Caco-2 (cell line): ENCODE measurements at regions not wholly inside any gene's neighbourhood (a gene's known extent, or its start where the extent isn't known, plus 50 kb on each side); places are given as distances from the start of the nearest gene placed in this dataset.

Experiments used
- BruUV-seq: library from RNA; stranded (reverse); fragments of 400-500 nt; replicated peaks from 2 replicates; lab custom pipeline; 2021; lab: Mats Ljungman, UMichigan
- CTCF ChIA-PET: fragments of 300-600 bp; sonication (Branson Sonifier 250); formaldehyde crosslinking; loops from one replicate; lab custom pipeline; 2022; ENCODE audit warnings: antibody characterized with exemption; lab: Charles Lee
- POLR2A ChIA-PET: fragments of 300-600 bp; sonication (Branson Sonifier 250); formaldehyde crosslinking; loops from one replicate; lab custom pipeline; 2022; ENCODE audit warnings: antibody characterized with exemption; lab: Charles Lee
- DNase-seq, 2 experiments: peaks; one replicate each; pipeline versions ENCODE4 v3.0.0 to v3.0.0-alpha.2; 2020 to 2022
- H3K27me3 ChIP-seq: replicated peaks from 2 replicates; pipeline ENCODE4 v1.6.0; 2011; ENCODE audit warnings: low read length; ENCODE audit not compliant: control insufficient read depth, insufficient read depth
- H3K36me3 ChIP-seq: 2 replicates; pipeline ENCODE4 v1.5.1; 2011; ENCODE audit warnings: low read length; ENCODE audit not compliant: control insufficient read depth, insufficient read depth
- H3K4me1 ChIP-seq: fragments of 250-450 bp; sonication (Bioruptor Pico); 2 replicates; pipeline ENCODE4 v1.5.1; 2020; ENCODE audit warnings: mild to moderate bottlenecking
- H3K4me3 ChIP-seq: 2 replicates; pipeline ENCODE4 v1.5.1; 2011; ENCODE audit warnings: low read depth, mild to moderate bottlenecking, control low read depth, low read length
- H3K9me3 ChIP-seq: fragments of 250-450 bp; sonication (Bioruptor Pico); 2 replicates; pipeline ENCODE4 v1.5.1; 2020; ENCODE audit warnings: mild to moderate bottlenecking, moderate library complexity
- H3K27ac Mint-ChIP-seq: one replicate; pipeline ENCODE4 v1.8.0; 2022; ENCODE audit warnings: mixed read lengths; ENCODE audit not compliant: unreplicated experiment
- H3K27me3 Mint-ChIP-seq: one replicate; pipeline ENCODE4 v1.8.0; 2022; ENCODE audit warnings: mixed read lengths; ENCODE audit not compliant: insufficient read depth, unreplicated experiment
- H3K36me3 Mint-ChIP-seq: one replicate; pipeline ENCODE4 v1.8.0; 2022; ENCODE audit warnings: mild to moderate bottlenecking, mixed read lengths; ENCODE audit not compliant: insufficient read depth, unreplicated experiment
- H3K4me1 Mint-ChIP-seq: one replicate; pipeline ENCODE4 v1.8.0; 2022; ENCODE audit warnings: low read depth, mixed read lengths; ENCODE audit not compliant: unreplicated experiment
- H3K4me3 Mint-ChIP-seq: one replicate; pipeline ENCODE4 v1.8.0; 2022; ENCODE audit warnings: mild to moderate bottlenecking, moderate library complexity, mixed read lengths; ENCODE audit not compliant: unreplicated experiment
- H3K9me3 Mint-ChIP-seq: one replicate; pipeline ENCODE4 v1.8.0; 2022; ENCODE audit warnings: mixed read lengths; ENCODE audit not compliant: unreplicated experiment
- CTCF ChIP-seq, 2 experiments: fragments of 200-600 bp in 1 of 2; IDR thresholded peaks; 1 replicate in 1 of 2; 2 replicates in 1 of 2; pipeline versions ENCODE4 v1.5.1 to v1.8.0; 2011 to 2022; ENCODE audit warnings: antibody characterized with exemption in 1 of 2, control low read depth in 1 of 2, inconsistent platforms in 1 of 2, low read depth in 1 of 2, low read length in 1 of 2, mild to moderate bottlenecking in 1 of 2, moderate library complexity in 1 of 2; ENCODE audit not compliant: insufficient read depth in 1 of 2, severe bottlenecking in 1 of 2, unreplicated experiment in 1 of 2
- intact Hi-C: fragments of 100-400 bp; cut with micrococcal nuclease; formaldehyde crosslinking; loops from one replicate; pipeline ENCODE4 v1.10.0; 2022; ENCODE audit not compliant: unreplicated experiment

- intact Hi-C loops, result no loop called here
- Mint-ChIP-seq H3K27me3 (no peaks in the 10 kb centered on the region), H3K36me3 (no peaks in the 10 kb centered on the region), H3K4me1 (no peaks in the 10 kb centered on the region), H3K9me3 (no peaks in the 10 kb centered on the region), H3K4me3 (no peak overlapping the region), H3K27ac (no peak overlapping the region)
- no peaks in the 10 kb centered on the region for H3K27me3 ChIP-seq
- no TSS peak for BruUV-seq
- H3K9me3 ChIP-seq, result no peaks in the 10 kb centered on the region
- no peaks in the 10 kb centered on the region for H3K4me1 ChIP-seq
- no peak for DNase-seq
- POLR2A ChIA-PET, result no interaction called here
- H3K4me3 ChIP-seq, result no peak overlapping the region
- no peak for TF ChIP-seq CTCF (IDR thresholded peaks at IDR 0.05; ENCODE audit: insufficient read depth in 1 of 2, low read depth in 1 of 2, low read length in 1 of 2, severe bottlenecking in 1 of 2, unreplicated experiment in 1 of 2)
- H3K36me3 ChIP-seq, result no peaks in the 10 kb centered on the region
- CTCF ChIA-PET, result no interaction called here
Measured at GRCh38 chr5:164300295-164300694, 794.9 kb downstream of the MAT2B start.

- Histone ChIP-seq H3K36me3 (no peaks in the 10 kb centered on the region), H3K4me1 (no peaks in the 10 kb centered on the region), H3K4me3 (no peak overlapping the region), H3K9me3 (no peaks in the 10 kb centered on the region), H3K27me3 (no peaks in the 10 kb centered on the region)
- CTCF ChIA-PET, result no interaction called here
- Mint-ChIP-seq H3K9me3 (no peaks in the 10 kb centered on the region), H3K27ac (no peak overlapping the region), H3K36me3 (no peaks in the 10 kb centered on the region), H3K4me3 (no peak overlapping the region), H3K27me3 (no peaks in the 10 kb centered on the region), H3K4me1 (no peaks in the 10 kb centered on the region)
- DNase-seq, result no peak
- TF ChIP-seq CTCF (IDR thresholded peaks at IDR 0.05; ENCODE audit: insufficient read depth in 1 of 2, low read depth in 1 of 2, low read length in 1 of 2, severe bottlenecking in 1 of 2, unreplicated experiment in 1 of 2), result no peak
- POLR2A ChIA-PET, result no interaction called here
- intact Hi-C loops, result no loop called here
- no TSS peak for BruUV-seq
Measured at GRCh38 chr5:164301136-164301535, 795.7 kb downstream of the MAT2B start.

GRCh38 chr5:164301708-164302107 lies 796.3 kb downstream of the MAT2B start:
- no peak overlapping the region for H3K4me3 Mint-ChIP-seq
- no TSS peak for BruUV-seq
- H3K9me3 Mint-ChIP-seq, result no peaks in the 10 kb centered on the region
- no peaks in the 10 kb centered on the region for H3K4me1 Mint-ChIP-seq
- H3K27me3 Mint-ChIP-seq, result no peaks in the 10 kb centered on the region
- Histone ChIP-seq H3K4me3 (no peak overlapping the region), H3K9me3 (no peaks in the 10 kb centered on the region), H3K27me3 (no peaks in the 10 kb centered on the region), H3K36me3 (no peaks in the 10 kb centered on the region), H3K4me1 (no peaks in the 10 kb centered on the region)
- TF ChIP-seq CTCF (IDR thresholded peaks at IDR 0.05; ENCODE audit: insufficient read depth in 1 of 2, low read depth in 1 of 2, low read length in 1 of 2, severe bottlenecking in 1 of 2, unreplicated experiment in 1 of 2), result no peak
- intact Hi-C loops, result no loop called here
- no peak for DNase-seq
- CTCF ChIA-PET, result no interaction called here
- POLR2A ChIA-PET, result no interaction called here
- H3K36me3 Mint-ChIP-seq, result no peaks in the 10 kb centered on the region
- no peak overlapping the region for H3K27ac Mint-ChIP-seq
